Kidney (tissue), 13 donors: ENCODE measurements at regions not wholly inside any gene's neighbourhood (a gene's known extent, or its start where the extent isn't known, plus 50 kb on each side); places are given as distances from the start of the nearest gene placed in this dataset.

Source experiments
- DNase-seq, 5 donors: peaks; one replicate each; pipeline ENCODE4 v3.0.0-alpha.2; 2013 to 2020
- FAIRE-seq: peaks from 2 replicates; lab custom pipeline; 2012; peaks lifted over from hg19 to GRCh38; lab: Jason Lieb, UNC
- H3K27ac ChIP-seq, 2 donors: one replicate each; pipeline ENCODE4 v1.7.0; 2013; ENCODE audit warnings: low read depth in 2 of 2, low read length in 2 of 2, inconsistent platforms in 1 of 2
- H3K27me3 ChIP-seq: one replicate; pipeline ENCODE4 v1.7.1; 2013; ENCODE audit warnings: low read length, inconsistent platforms; ENCODE audit not compliant: control insufficient read depth, insufficient read depth
- H3K36me3 ChIP-seq, 3 donors: one replicate each; pipeline versions ENCODE4 v1.7.0 to v1.7.1; 2013; ENCODE audit warnings: low read length in 3 of 3, control low read depth in 1 of 3, inconsistent platforms in 1 of 3; ENCODE audit not compliant: insufficient read depth in 3 of 3, control insufficient read depth in 2 of 3
- H3K4me1 ChIP-seq, 3 donors: one replicate each; pipeline versions ENCODE4 v1.7.0 to v1.7.1; 2013; ENCODE audit warnings: low read length in 3 of 3, inconsistent platforms in 1 of 3, low read depth in 1 of 3; ENCODE audit not compliant: control insufficient read depth in 2 of 3, insufficient read depth in 2 of 3
- H3K4me3 ChIP-seq, 3 donors: one replicate each; pipeline versions ENCODE4 v1.7.0 to v1.8.1; 2013; ENCODE audit warnings: low read length in 3 of 3, control low read depth in 1 of 3, inconsistent platforms in 1 of 3
- H3K9ac ChIP-seq, 3 donors: one replicate each; pipeline versions ENCODE4 v1.7.0 to v1.7.1; 2013; ENCODE audit warnings: low read length in 3 of 3, control low read depth in 1 of 3, inconsistent platforms in 1 of 3
- H3K9me3 ChIP-seq, 3 donors: one replicate each; pipeline versions ENCODE4 v1.7.0 to v1.7.1; 2013; ENCODE audit warnings: low read length in 3 of 3, control low read depth in 1 of 3, inconsistent platforms in 1 of 3; ENCODE audit not compliant: control insufficient read depth in 2 of 3, insufficient read depth in 1 of 3
- intact Hi-C: fragments of 100-400 bp; cut with DNase I; formaldehyde crosslinking; loops from one replicate; pipeline ENCODE4 v1.11.1; 2022
- TF ChIP-seq, protein P1 (sequence below): IDR thresholded peaks from 3 replicates; pipeline ENCODE4 v1.5.1; 2012; ENCODE audit warnings: mild to moderate bottlenecking, moderate library complexity, borderline replicate concordance; ENCODE audit not compliant: insufficient read depth; ENCODE audit errors: extremely low read depth
- donor health status: control.
- donor health status: control.
- donor health status: control.
- donor health status: control.
- donor health status: control.
- donor health status: DM: yes; HTN: yes; CAD: no.
- donor health status: Normal renal cell carcinoma (clear cell type).

- no peaks in the 10 kb centered on the region for H3K27me3 ChIP-seq
- no peak overlapping the region for H3K4me3 ChIP-seq
- TF ChIP-seq, protein P1, sequence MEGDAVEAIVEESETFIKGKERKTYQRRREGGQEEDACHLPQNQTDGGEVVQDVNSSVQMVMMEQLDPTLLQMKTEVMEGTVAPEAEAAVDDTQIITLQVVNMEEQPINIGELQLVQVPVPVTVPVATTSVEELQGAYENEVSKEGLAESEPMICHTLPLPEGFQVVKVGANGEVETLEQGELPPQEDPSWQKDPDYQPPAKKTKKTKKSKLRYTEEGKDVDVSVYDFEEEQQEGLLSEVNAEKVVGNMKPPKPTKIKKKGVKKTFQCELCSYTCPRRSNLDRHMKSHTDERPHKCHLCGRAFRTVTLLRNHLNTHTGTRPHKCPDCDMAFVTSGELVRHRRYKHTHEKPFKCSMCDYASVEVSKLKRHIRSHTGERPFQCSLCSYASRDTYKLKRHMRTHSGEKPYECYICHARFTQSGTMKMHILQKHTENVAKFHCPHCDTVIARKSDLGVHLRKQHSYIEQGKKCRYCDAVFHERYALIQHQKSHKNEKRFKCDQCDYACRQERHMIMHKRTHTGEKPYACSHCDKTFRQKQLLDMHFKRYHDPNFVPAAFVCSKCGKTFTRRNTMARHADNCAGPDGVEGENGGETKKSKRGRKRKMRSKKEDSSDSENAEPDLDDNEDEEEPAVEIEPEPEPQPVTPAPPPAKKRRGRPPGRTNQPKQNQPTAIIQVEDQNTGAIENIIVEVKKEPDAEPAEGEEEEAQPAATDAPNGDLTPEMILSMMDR = no peak
- H3K9me3 ChIP-seq = no peaks in the 10 kb centered on the region
- intact Hi-C loops = no loop called here
- H3K36me3 ChIP-seq = no peaks in the 10 kb centered on the region
- no peak for DNase-seq
- no peak for FAIRE-seq
- H3K27ac ChIP-seq = no peak overlapping the region
- no peak overlapping the region for H3K9ac ChIP-seq
- H3K4me1 ChIP-seq = no peaks in the 10 kb centered on the region
Measured at GRCh38 chrX:140163371-140164159, 198.2 kb upstream of the CXorf66 start.

DNA sequence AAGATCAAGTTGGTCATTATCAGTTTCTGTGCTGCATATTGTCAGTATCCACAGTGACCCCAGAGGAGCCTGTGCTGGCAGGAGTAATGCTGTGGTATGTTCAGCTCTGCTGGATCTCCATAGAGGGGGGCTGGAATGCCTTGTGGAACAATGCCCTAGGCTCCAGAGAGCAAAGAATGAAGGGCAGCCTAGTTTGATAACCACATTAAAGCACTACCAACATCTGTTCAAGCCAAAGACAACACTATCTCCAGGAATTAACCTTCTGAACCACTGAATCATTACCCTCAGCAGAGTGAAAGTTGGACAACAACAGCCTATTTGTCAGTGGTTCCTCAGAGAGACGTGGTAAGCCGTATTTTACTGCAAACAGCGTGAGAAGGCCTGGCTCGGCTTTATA lies 192.3 kb upstream of the CXorf66 start:
- no peak overlapping the region for H3K9ac ChIP-seq
- no peak overlapping the region for H3K27ac ChIP-seq
- no peak overlapping the region for H3K4me3 ChIP-seq
- FAIRE-seq = no peak
- intact Hi-C loops = no loop called here
- H3K9me3 ChIP-seq = no peaks in the 10 kb centered on the region
- TF ChIP-seq, protein P1 = no peak
- H3K27me3 ChIP-seq = no peaks in the 10 kb centered on the region
- DNase-seq = no peak
- H3K36me3 ChIP-seq = no peaks in the 10 kb centered on the region
- H3K4me1 ChIP-seq = no peaks in the 10 kb centered on the region

DNA sequence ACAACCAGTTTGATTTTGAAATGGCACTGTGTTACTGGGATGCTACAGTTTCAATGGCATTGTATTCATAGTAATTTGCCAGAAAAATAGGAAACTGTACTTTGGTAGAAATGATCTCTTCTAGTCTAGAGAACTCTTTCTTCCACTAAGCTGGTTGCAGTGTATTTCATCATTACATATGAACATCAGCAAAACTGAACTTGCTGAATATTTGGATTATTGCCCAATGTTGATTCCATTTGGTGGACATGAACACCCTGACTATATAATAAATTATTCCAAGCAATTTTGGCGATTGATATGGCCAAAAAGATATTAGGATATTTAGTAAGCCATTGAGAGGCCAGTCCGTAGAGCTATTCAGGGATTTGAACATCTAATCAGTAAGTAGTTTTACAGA lies 191.8 kb upstream of the CXorf66 start:
- TF ChIP-seq, protein P1 = no peak
- no peak overlapping the region for H3K27ac ChIP-seq
- no peak for FAIRE-seq
- H3K4me1 ChIP-seq = no peaks in the 10 kb centered on the region
- H3K36me3 ChIP-seq = no peaks in the 10 kb centered on the region
- H3K9ac ChIP-seq = no peak overlapping the region
- no peak for DNase-seq
- H3K4me3 ChIP-seq = no peak overlapping the region
- intact Hi-C loops = no loop called here
- H3K9me3 ChIP-seq = no peaks in the 10 kb centered on the region
- H3K27me3 ChIP-seq = no peaks in the 10 kb centered on the region
